Neuron (in vitro differentiated cells): ENCODE measurements at regions not wholly inside any gene's neighbourhood (a gene's known extent, or its start where the extent isn't known, plus 50 kb on each side); places are given as distances from the start of the nearest gene placed in this dataset.
"Not testable (repeated sequence)": the region's sequence is repeated elsewhere in the genome, so short reads cannot be mapped to it uniquely, and the experiment has no call there.

Experiments
- H2AFZ ChIP-seq: one replicate; pipeline ENCODE4 v1.6.1; 2013; ENCODE audit warnings: low read depth, mild to moderate bottlenecking, inconsistent platforms, low read length, moderate library complexity
- H3K27me3 ChIP-seq: one replicate; pipeline ENCODE4 v1.6.1; 2013; ENCODE audit warnings: low read length; ENCODE audit not compliant: insufficient read depth
- H3K36me3 ChIP-seq: one replicate; pipeline ENCODE4 v1.6.1; 2013; ENCODE audit warnings: low read length; ENCODE audit not compliant: insufficient read depth
- H3K4me1 ChIP-seq: one replicate; pipeline ENCODE4 v1.6.1; 2013; ENCODE audit warnings: low read length; ENCODE audit not compliant: insufficient read depth
- H3K4me3 ChIP-seq: 2 replicates; pipeline ENCODE4 v1.5.1; 2013; ENCODE audit warnings: mild to moderate bottlenecking, low read length, moderate library complexity
- H3K9me3 ChIP-seq: one replicate; pipeline ENCODE4 v1.6.1; 2013; ENCODE audit warnings: low read length

GRCh38 chr17:54426296-54426886 is 474.3 kb upstream of the TOM1L1 start:
- H3K4me1 ChIP-seq: no peaks in the 10 kb centered on the region
- H3K4me3 ChIP-seq: no peak overlapping the region
- no peak overlapping the region for H2AFZ ChIP-seq
- H3K27me3 ChIP-seq: no peaks in the 10 kb centered on the region
- H3K36me3 ChIP-seq: no peaks in the 10 kb centered on the region
- no peaks in the 10 kb centered on the region for H3K9me3 ChIP-seq

GRCh38 chr17:54435966-54436365 is 464.7 kb upstream of the TOM1L1 start:
- H3K4me1 ChIP-seq: no peaks in the 10 kb centered on the region
- H3K36me3 ChIP-seq: no peaks in the 10 kb centered on the region
- H3K9me3 ChIP-seq: no peaks in the 10 kb centered on the region
- no peaks in the 10 kb centered on the region for H3K27me3 ChIP-seq
- H2AFZ ChIP-seq: no peak overlapping the region
- H3K4me3 ChIP-seq: no peak overlapping the region

GRCh38 chr17:54439816-54440215 is 460.8 kb upstream of the TOM1L1 start:
- Histone ChIP-seq H3K4me1 (no peaks in the 10 kb centered on the region), H3K36me3 (no peaks in the 10 kb centered on the region), H2AFZ (no peak overlapping the region), H3K4me3 (no peak overlapping the region), H3K9me3 (no peaks in the 10 kb centered on the region), H3K27me3 (no peaks in the 10 kb centered on the region)

- peaks cover 2% of the 10 kb centered on the region for H3K9me3 ChIP-seq
- no peaks in the 10 kb centered on the region for H3K4me1 ChIP-seq
- no peaks in the 10 kb centered on the region for H3K36me3 ChIP-seq
- H3K4me3 ChIP-seq: no peak overlapping the region
- H2AFZ ChIP-seq: no peak overlapping the region
- no peaks in the 10 kb centered on the region for H3K27me3 ChIP-seq
Measured at GRCh38 chr17:54451051-54451450, 449.6 kb upstream of the TOM1L1 start.

GRCh38 chr17:54452666-54453348 is 447.8 kb upstream of the TOM1L1 start:
- Histone ChIP-seq H3K4me3 (no peak overlapping the region), H2AFZ (no peak overlapping the region), H3K27me3 (no peaks in the 10 kb centered on the region), H3K36me3 (no peaks in the 10 kb centered on the region), H3K9me3 (peaks cover 2% of the 10 kb centered on the region), H3K4me1 (no peaks in the 10 kb centered on the region)

- H3K36me3 ChIP-seq: no peaks in the 10 kb centered on the region
- H3K4me1 ChIP-seq: no peaks in the 10 kb centered on the region
- H3K27me3 ChIP-seq: no peaks in the 10 kb centered on the region
- peaks cover 2% of the 10 kb centered on the region for H3K9me3 ChIP-seq
- H3K4me3 ChIP-seq: no peak overlapping the region
- H2AFZ ChIP-seq: no peak overlapping the region
Measured at GRCh38 chr17:54455251-54455868, 445.3 kb upstream of the TOM1L1 start.

GRCh38 chr17:54465443-54465842 is 435.2 kb upstream of the TOM1L1 start:
- not testable (repeated sequence) for H3K27me3 ChIP-seq, H3K36me3 ChIP-seq, H2AFZ ChIP-seq, H3K9me3 ChIP-seq, H3K4me3 ChIP-seq, H3K4me1 ChIP-seq

- Histone ChIP-seq H3K4me1 (no peaks in the 10 kb centered on the region), H3K4me3 (no peak overlapping the region), H3K27me3 (no peaks in the 10 kb centered on the region), H3K9me3 (no peaks in the 10 kb centered on the region), H2AFZ (no peak overlapping the region), H3K36me3 (no peaks in the 10 kb centered on the region)
Measured at GRCh38 chr17:54466875-54467274, 433.8 kb upstream of the TOM1L1 start.

- Histone ChIP-seq H3K4me1 (no peaks in the 10 kb centered on the region), H3K27me3 (no peaks in the 10 kb centered on the region), H3K9me3 (no peaks in the 10 kb centered on the region), H3K36me3 (no peaks in the 10 kb centered on the region), H3K4me3 (no peak overlapping the region), H2AFZ (no peak overlapping the region)
Measured at GRCh38 chr17:54482843-54483242, 417.8 kb upstream of the TOM1L1 start.

- H3K27me3 ChIP-seq: no peaks in the 10 kb centered on the region
- H3K4me1 ChIP-seq: peaks cover 5% of the 10 kb centered on the region
- no peak overlapping the region for H2AFZ ChIP-seq
Measured at GRCh38 chr17:54493691-54494090, 407.0 kb upstream of the TOM1L1 start.

GRCh38 chr17:54494721-54495715 is 405.6 kb upstream of the TOM1L1 start:
- no peak overlapping the region for H3K4me3 ChIP-seq
- H2AFZ ChIP-seq: no peak overlapping the region
- H3K4me1 ChIP-seq: peaks cover 5% of the 10 kb centered on the region
- no peaks in the 10 kb centered on the region for H3K9me3 ChIP-seq
- H3K36me3 ChIP-seq: no peaks in the 10 kb centered on the region
- H3K27me3 ChIP-seq: no peaks in the 10 kb centered on the region

More at GRCh38 chr17:54493691-54494090, 407.0 kb upstream of the TOM1L1 start:
- no peak overlapping the region for H3K4me3 ChIP-seq
- no peaks in the 10 kb centered on the region for H3K36me3 ChIP-seq
- H3K9me3 ChIP-seq: no peaks in the 10 kb centered on the region

- Histone ChIP-seq H3K36me3 (no peaks in the 10 kb centered on the region), H3K4me3 (no peak overlapping the region), H3K4me1 (no peaks in the 10 kb centered on the region), H3K9me3 (no peaks in the 10 kb centered on the region), H3K27me3 (no peaks in the 10 kb centered on the region), H2AFZ (no peak overlapping the region)
Measured at GRCh38 chr17:54505404-54505803, 395.2 kb upstream of the TOM1L1 start.

GRCh38 chr17:54518706-54519105 is 381.9 kb upstream of the TOM1L1 start:
- no peak overlapping the region for H2AFZ ChIP-seq
- H3K9me3 ChIP-seq: no peaks in the 10 kb centered on the region
- no peaks in the 10 kb centered on the region for H3K36me3 ChIP-seq
- H3K4me1 ChIP-seq: no peaks in the 10 kb centered on the region
- H3K4me3 ChIP-seq: no peak overlapping the region
- no peaks in the 10 kb centered on the region for H3K27me3 ChIP-seq
